Sigmoid colon (tissue), 4 donors: ENCODE measurements at regions not wholly inside any gene's neighbourhood (a gene's known extent, or its start where the extent isn't known, plus 50 kb on each side); places are given as distances from the start of the nearest gene placed in this dataset.

ENCODE experiments used
- CTCF ChIP-seq, 4 experiments: fragments of 450-650 bp in 3 of 4; fragments of 200-600 bp in 1 of 4; IDR thresholded peaks; one replicate each; pipeline ENCODE4 v1.5.1; 2016 to 2019; ENCODE audit warnings: antibody characterized with exemption in 4 of 4, mild to moderate bottlenecking in 3 of 4, moderate library complexity in 2 of 4
- EP300 ChIP-seq, 4 donors: sonication (generic); formaldehyde crosslinking; IDR thresholded peaks; one replicate each; pipeline ENCODE4 v1.6.1; 2017; ENCODE audit warnings: antibody characterized with exemption in 4 of 4
- POLR2A ChIP-seq, 2 donors: fragments of 450-650 bp; IDR thresholded peaks; one replicate each; pipeline ENCODE4 v1.6.1; 2016; ENCODE audit warnings: antibody characterized with exemption in 2 of 2, mild to moderate bottlenecking in 2 of 2, moderate library complexity in 2 of 2
- POLR2AphosphoS5 ChIP-seq, 4 donors: sonication (generic); formaldehyde crosslinking; IDR thresholded peaks; one replicate each; pipeline ENCODE4 v1.6.1; 2017; ENCODE audit warnings: antibody characterized with exemption in 4 of 4

GRCh38 chr12:25702553-25702952, 149.5 kb upstream of the LMNTD1 start:
- no peak for TF ChIP-seq POLR2A (IDR thresholded peaks at IDR 0.05)
- TF ChIP-seq POLR2AphosphoS5 (IDR thresholded peaks at IDR 0.05), result no peak
- TF ChIP-seq CTCF (IDR thresholded peaks at IDR 0.05), result no peak
- no peak for TF ChIP-seq EP300 (IDR thresholded peaks at IDR 0.05)
